H7 (cell line): ENCODE measurements at regions not wholly inside any gene's neighbourhood (a gene's known extent, or its start where the extent isn't known, plus 50 kb on each side); places are given as distances from the start of the nearest gene placed in this dataset.

Experiments
- DNase-seq: peaks from one replicate; pipeline ENCODE4 v3.0.0; 2012
- H3K27me3 ChIP-seq: 2 replicates; pipeline ENCODE4 v1.6.0; 2011; ENCODE audit warnings: mild to moderate bottlenecking, low read length; ENCODE audit not compliant: control insufficient read depth, insufficient read depth
- H3K36me3 ChIP-seq: replicated peaks from 2 replicates; pipeline ENCODE4 v1.5.1; 2011; ENCODE audit warnings: low read length; ENCODE audit not compliant: control insufficient read depth, insufficient read depth
- H3K4me3 ChIP-seq: 2 replicates; pipeline ENCODE4 v1.5.1; 2011; ENCODE audit warnings: low read depth, mild to moderate bottlenecking, control low read depth, low read length, moderate library complexity; ENCODE audit not compliant: insufficient read depth

- Histone ChIP-seq H3K27me3 (no peaks in the 10 kb centered on the region), H3K4me3 (no peak overlapping the region), H3K36me3 (no peaks in the 10 kb centered on the region)
- DNase-seq: no peak
Measured at GRCh38 chr2:11904941-11905340, 158.5 kb downstream of the LPIN1 start.

DNA sequence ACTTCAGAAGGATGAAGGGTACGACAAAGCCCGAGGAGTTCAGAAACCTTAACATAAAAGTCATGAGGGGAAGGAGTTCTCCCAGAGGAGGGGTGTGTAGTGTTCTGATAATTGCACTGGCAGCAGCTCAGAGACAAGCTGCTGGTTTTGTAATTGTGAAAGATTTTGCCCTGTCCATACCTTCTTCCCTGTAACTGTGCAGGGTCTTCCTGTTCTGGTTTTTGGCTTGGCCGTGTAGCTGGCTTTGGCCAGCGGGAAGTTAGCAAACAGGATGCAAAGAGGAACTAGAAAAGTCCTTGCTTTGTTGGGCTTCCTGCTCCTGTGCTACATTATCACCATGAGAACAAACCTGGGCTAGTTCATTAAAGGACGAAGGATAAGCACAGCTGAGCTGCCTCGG lies 160.8 kb downstream of the LPIN1 start:
- Histone ChIP-seq H3K36me3 (no peaks in the 10 kb centered on the region), H3K4me3 (no peak overlapping the region), H3K27me3 (no peaks in the 10 kb centered on the region)
- DNase-seq: no peak

DNA sequence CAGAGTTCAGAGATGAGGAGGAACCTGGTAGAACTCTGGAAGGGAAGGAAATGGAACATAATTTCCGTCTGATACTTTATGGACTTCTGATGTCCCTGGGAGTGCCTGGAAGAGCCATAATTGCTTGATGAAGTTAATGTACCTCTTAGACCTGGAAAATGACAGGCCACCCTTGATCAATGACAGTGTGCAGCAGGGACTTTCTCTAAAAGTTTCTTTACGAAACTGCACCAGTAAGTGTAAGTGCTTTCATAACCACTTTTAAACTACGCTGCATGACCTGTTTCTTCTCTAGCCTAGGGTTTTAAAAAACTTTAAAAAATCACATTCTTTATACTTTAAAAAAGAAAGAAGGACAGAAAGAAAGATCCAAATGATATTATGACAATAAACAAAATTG lies 164.5 kb downstream of the LPIN1 start:
- Histone ChIP-seq H3K36me3 (no peaks in the 10 kb centered on the region), H3K4me3 (no peak overlapping the region), H3K27me3 (no peaks in the 10 kb centered on the region)
- no peak for DNase-seq

DNA sequence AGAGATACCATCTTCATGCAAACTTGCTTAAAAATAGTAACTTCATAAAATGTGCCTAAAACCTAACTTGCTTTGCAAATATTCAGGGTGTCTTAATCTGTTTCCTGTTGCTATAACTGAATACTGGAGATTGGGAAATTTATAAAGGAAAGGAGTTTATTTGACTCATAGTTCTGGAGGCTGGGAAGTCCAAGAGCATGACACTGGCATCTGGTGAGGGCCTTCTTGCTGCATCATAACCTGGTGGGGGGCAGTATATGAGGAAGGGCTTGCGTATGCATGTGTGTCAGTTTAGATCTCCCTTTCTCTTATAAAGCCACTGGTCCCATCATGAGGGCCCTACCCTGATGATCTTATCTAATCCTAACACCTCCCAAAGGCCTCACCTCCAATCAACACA lies 166.5 kb downstream of the LPIN1 start:
- Histone ChIP-seq H3K27me3 (no peaks in the 10 kb centered on the region), H3K36me3 (no peaks in the 10 kb centered on the region), H3K4me3 (no peak overlapping the region)
- no peak for DNase-seq

- no peak for DNase-seq
- H3K27me3 ChIP-seq: no peaks in the 10 kb centered on the region
- no peaks in the 10 kb centered on the region for H3K36me3 ChIP-seq
- H3K4me3 ChIP-seq: no peak overlapping the region
Measured at GRCh38 chr2:11914455-11914854, 168.0 kb downstream of the LPIN1 start.

- no peak overlapping the region for H3K4me3 ChIP-seq
- no peaks in the 10 kb centered on the region for H3K36me3 ChIP-seq
- DNase-seq: no peak
- H3K27me3 ChIP-seq: no peaks in the 10 kb centered on the region
Measured at GRCh38 chr2:11915650-11916049, 169.2 kb downstream of the LPIN1 start.

- no peak overlapping the region for H3K4me3 ChIP-seq
- H3K27me3 ChIP-seq: no peaks in the 10 kb centered on the region
- DNase-seq: no peak
- H3K36me3 ChIP-seq: no peaks in the 10 kb centered on the region
Measured at GRCh38 chr2:11919953-11920352, 173.5 kb downstream of the LPIN1 start.

- no peaks in the 10 kb centered on the region for H3K27me3 ChIP-seq
- DNase-seq: peak; percentile 56
- H3K36me3 ChIP-seq: no peaks in the 10 kb centered on the region
- H3K4me3 ChIP-seq: no peak overlapping the region
Measured at GRCh38 chr2:11920993-11921583, 174.7 kb downstream of the LPIN1 start.

GRCh38 chr2:11922294-11922693 lies 175.9 kb downstream of the LPIN1 start:
- H3K27me3 ChIP-seq: no peaks in the 10 kb centered on the region
- no peak for DNase-seq
- H3K36me3 ChIP-seq: no peaks in the 10 kb centered on the region
- H3K4me3 ChIP-seq: no peak overlapping the region

DNA sequence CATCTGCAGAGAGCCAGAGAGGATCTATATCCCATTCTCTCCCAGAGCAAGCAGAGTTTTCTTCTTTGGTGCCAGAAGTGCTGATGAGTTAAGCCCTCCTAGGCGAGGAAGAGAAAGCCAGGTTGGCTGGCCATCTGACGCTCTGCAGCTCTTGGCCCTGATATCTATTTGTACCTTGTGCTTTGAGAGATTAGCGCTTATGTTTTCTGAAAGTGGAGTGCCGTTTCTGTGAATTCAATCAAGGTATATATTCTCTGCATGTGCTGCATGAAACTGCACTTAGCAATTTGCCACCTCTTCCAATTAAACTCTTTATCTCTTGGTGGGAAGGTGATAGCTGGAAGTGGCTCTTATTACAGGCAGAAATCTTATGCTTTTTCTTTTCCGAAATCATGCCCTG lies 177.5 kb downstream of the LPIN1 start:
- DNase-seq: no peak
- Histone ChIP-seq H3K27me3 (no peaks in the 10 kb centered on the region), H3K4me3 (no peak overlapping the region), H3K36me3 (no peaks in the 10 kb centered on the region)

DNA sequence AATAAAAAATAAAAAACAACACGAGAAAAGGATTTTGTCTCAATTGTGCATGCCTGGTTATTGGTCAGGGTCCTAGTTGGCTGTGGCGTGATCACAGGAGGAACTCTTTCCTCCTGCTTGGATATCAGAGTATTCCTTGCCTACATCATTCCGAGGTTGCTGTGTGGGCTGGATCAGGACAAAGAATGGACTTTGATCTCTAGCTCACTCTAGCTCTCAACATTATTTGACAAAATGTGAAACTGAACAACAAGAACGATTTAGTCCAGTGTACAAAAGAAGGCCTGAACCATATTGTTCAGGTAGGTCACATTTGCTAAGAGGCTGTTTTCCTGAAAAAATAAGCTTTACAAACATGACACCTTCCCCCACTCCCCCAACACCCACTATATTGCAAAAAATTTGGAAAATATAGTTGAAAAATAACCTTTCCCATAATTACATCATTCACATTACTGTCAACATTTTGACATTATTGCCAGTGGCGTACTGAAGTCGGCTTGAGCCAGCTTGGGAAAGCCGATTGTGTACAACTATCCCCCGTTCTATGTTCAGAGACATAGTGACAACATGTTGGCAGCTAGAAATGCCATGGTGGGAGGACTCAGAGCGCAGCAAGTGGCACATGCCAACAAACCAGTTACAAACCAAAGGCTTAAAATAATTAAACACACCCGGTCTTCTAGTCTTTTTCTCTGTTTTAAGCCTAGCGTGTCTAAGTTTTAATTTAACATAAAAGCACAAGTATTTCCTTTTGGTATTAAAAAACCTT lies 179.0 kb downstream of the LPIN1 start:
- Histone ChIP-seq H3K36me3 (no peaks in the 10 kb centered on the region), H3K4me3 (no peak overlapping the region), H3K27me3 (no peaks in the 10 kb centered on the region)
- no peak for DNase-seq

GRCh38 chr2:11930211-11930761 lies 183.9 kb downstream of the LPIN1 start:
- Histone ChIP-seq H3K27me3 (no peaks in the 10 kb centered on the region), H3K4me3 (no peak overlapping the region), H3K36me3 (no peaks in the 10 kb centered on the region)
- DNase-seq: no peak

- no peaks in the 10 kb centered on the region for H3K36me3 ChIP-seq
- DNase-seq: no peak
- no peaks in the 10 kb centered on the region for H3K27me3 ChIP-seq
- H3K4me3 ChIP-seq: no peak overlapping the region
Measured at GRCh38 chr2:11932048-11932512, 185.6 kb downstream of the LPIN1 start.

GRCh38 chr2:11932962-11933361 lies 186.5 kb downstream of the LPIN1 start:
- H3K36me3 ChIP-seq: no peaks in the 10 kb centered on the region
- no peak overlapping the region for H3K4me3 ChIP-seq
- H3K27me3 ChIP-seq: no peaks in the 10 kb centered on the region
- DNase-seq: no peak

GRCh38 chr2:11933854-11934253 lies 187.4 kb downstream of the LPIN1 start:
- no peak for DNase-seq
- Histone ChIP-seq H3K4me3 (no peak overlapping the region), H3K27me3 (no peaks in the 10 kb centered on the region), H3K36me3 (no peaks in the 10 kb centered on the region)
